DOHH2 (cell line): ENCODE measurements at regions not wholly inside any gene's neighbourhood (a gene's known extent, or its start where the extent isn't known, plus 50 kb on each side); places are given as distances from the start of the nearest gene placed in this dataset.

Source experiments
- H3F3A ChIP-seq: fragments of 200-600 bp; sonication (generic), shearing (Covaris generic); 2 replicates; pipeline ENCODE4 v1.6.0; 2016; ENCODE audit warnings: antibody characterized with exemption, mild to moderate bottlenecking; ENCODE audit not compliant: control insufficient read depth, insufficient read depth
- H3K27ac ChIP-seq: fragments of 200-600 bp; sonication (generic); 2 replicates; pipeline ENCODE4 v1.5.1; 2014; ENCODE audit warnings: low read depth, mild to moderate bottlenecking, low read length, moderate library complexity
- H3K27me3 ChIP-seq: fragments of 200-600 bp; sonication (generic); 2 replicates; pipeline ENCODE4 v1.6.1; 2014; ENCODE audit warnings: mild to moderate bottlenecking, low read length, mixed read lengths; ENCODE audit not compliant: control insufficient read depth
- H3K36me3 ChIP-seq: fragments of 200-600 bp; sonication (generic); 2 replicates; pipeline ENCODE4 v1.6.1; 2014; ENCODE audit warnings: mild to moderate bottlenecking, low read length, moderate library complexity, mixed read lengths; ENCODE audit not compliant: control insufficient read depth
- H3K4me1 ChIP-seq: fragments of 200-600 bp; sonication (generic); 2 replicates; pipeline ENCODE4 v1.6.1; 2014; ENCODE audit warnings: mild to moderate bottlenecking, low read length, mixed read lengths; ENCODE audit not compliant: control insufficient read depth
- H3K4me2 ChIP-seq: fragments of 200-600 bp; sonication (generic); 2 replicates; pipeline ENCODE4 v1.6.0; 2014; ENCODE audit warnings: mild to moderate bottlenecking, low read length, moderate library complexity
- H3K4me3 ChIP-seq: fragments of 200-600 bp; sonication (generic); 2 replicates; pipeline ENCODE4 v1.5.1; 2014; ENCODE audit warnings: mild to moderate bottlenecking, low read length, mixed read lengths
- H3K79me2 ChIP-seq: fragments of 200-600 bp; sonication (generic); 2 replicates; pipeline ENCODE4 v1.6.1; 2014; ENCODE audit warnings: mild to moderate bottlenecking, low read length, mixed read lengths; ENCODE audit not compliant: control insufficient read depth
- H3K9me2 ChIP-seq: fragments of 200-600 bp; sonication (generic); replicated peaks from 2 replicates; pipeline ENCODE4 v1.6.1; 2014; ENCODE audit warnings: mild to moderate bottlenecking, low read length, mixed read lengths; ENCODE audit not compliant: control insufficient read depth
- H3K9me3 ChIP-seq: fragments of 200-600 bp; sonication (generic); 2 replicates; pipeline ENCODE4 v1.6.1; 2014; ENCODE audit warnings: antibody characterized with exemption, low read length, mixed read lengths; ENCODE audit not compliant: control insufficient read depth, insufficient read depth
- H4K20me1 ChIP-seq: fragments of 200-600 bp; sonication (generic); 2 replicates; pipeline ENCODE4 v1.6.0; 2014; ENCODE audit warnings: low read depth, mild to moderate bottlenecking, antibody characterized with exemption, low read length, moderate library complexity; ENCODE audit not compliant: control insufficient read depth, insufficient read depth
- CTCF ChIP-seq: fragments of 200-600 bp; sonication (generic); IDR thresholded peaks from one replicate; pipeline ENCODE4 v1.5.1; 2014; ENCODE audit warnings: antibody characterized with exemption, mild to moderate bottlenecking, low read depth, low read length; ENCODE audit not compliant: poor library complexity, severe bottlenecking
- EZH2phosphoT487 ChIP-seq: fragments of 200-600 bp; sonication (generic); IDR thresholded peaks from 2 replicates; pipeline ENCODE4 v1.6.1; 2017; ENCODE audit warnings: borderline replicate concordance, mild to moderate bottlenecking, antibody characterized with exemption, low read length, moderate library complexity, mixed read lengths

DNA sequence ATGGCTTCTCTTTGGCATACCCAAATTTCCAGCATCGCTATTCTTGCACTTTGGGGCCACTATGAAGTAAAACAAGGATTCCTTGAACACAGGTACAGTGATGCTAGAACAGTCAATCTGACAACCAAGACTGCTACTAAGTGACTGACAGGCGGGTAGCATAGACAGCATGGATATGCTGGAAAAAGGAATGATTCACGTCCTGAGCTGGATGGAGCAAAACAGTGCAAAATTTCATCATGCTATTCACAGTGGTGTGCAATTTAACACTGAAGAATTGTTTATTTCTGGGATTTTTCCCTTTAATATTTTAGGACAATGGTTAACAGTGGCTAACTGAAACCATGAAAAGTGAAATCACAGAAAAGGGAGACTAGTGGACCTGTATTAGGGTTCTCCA lies 1511.2 kb upstream of the ZEB2 start:
- H4K20me1 ChIP-seq, result no peaks in the 10 kb centered on the region
- TF ChIP-seq CTCF, result no peak
- no peaks in the 10 kb centered on the region for H3F3A ChIP-seq
- H3K9me3 ChIP-seq, result no peaks in the 10 kb centered on the region
- no peaks in the 10 kb centered on the region for H3K4me1 ChIP-seq
- no peaks in the 10 kb centered on the region for H3K27me3 ChIP-seq
- no peaks in the 10 kb centered on the region for H3K36me3 ChIP-seq
- no peak overlapping the region for H3K27ac ChIP-seq
- no peak overlapping the region for H3K4me3 ChIP-seq
- no peak overlapping the region for H3K4me2 ChIP-seq
- H3K79me2 ChIP-seq, result no peaks in the 10 kb centered on the region
- H3K9me2 ChIP-seq, result no peaks in the 10 kb centered on the region

DNA sequence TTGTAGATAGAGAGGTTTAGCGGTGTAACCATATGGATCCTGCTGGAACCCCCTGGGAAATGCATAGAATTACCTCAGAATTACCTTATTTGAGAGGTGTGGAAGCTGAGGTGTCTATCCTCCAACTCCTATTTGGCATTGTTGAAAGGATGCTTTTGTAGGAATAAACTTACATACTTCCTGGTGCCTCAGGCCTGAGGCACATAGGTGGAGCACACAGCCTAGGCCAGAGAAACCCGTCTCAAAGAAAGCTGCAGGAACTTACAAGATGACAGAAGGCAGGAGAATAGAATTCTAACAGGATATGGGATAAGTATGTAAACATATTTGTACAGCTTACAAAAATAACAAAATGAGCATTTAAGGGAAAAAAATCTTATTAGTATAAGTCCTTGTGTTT lies 1507.2 kb upstream of the ZEB2 start:
- no peak for TF ChIP-seq CTCF
- TF ChIP-seq EZH2phosphoT487, result no peak
- H3K79me2 ChIP-seq, result no peaks in the 10 kb centered on the region
- H3K4me1 ChIP-seq, result no peaks in the 10 kb centered on the region
- H3K9me2 ChIP-seq, result no peaks in the 10 kb centered on the region
- H3K4me3 ChIP-seq, result no peak overlapping the region
- no peak overlapping the region for H3K4me2 ChIP-seq
- no peaks in the 10 kb centered on the region for H3K9me3 ChIP-seq
- no peaks in the 10 kb centered on the region for H3K36me3 ChIP-seq
- no peaks in the 10 kb centered on the region for H4K20me1 ChIP-seq
- no peaks in the 10 kb centered on the region for H3F3A ChIP-seq
- H3K27ac ChIP-seq, result no peak overlapping the region
- H3K27me3 ChIP-seq, result no peaks in the 10 kb centered on the region

GRCh38 chr2:146025519-146025918 lies 1505.6 kb upstream of the ZEB2 start:
- Histone ChIP-seq H3K9me2 (no peaks in the 10 kb centered on the region), H3K79me2 (no peaks in the 10 kb centered on the region), H3K4me3 (no peak overlapping the region), H4K20me1 (no peaks in the 10 kb centered on the region), H3K4me1 (no peaks in the 10 kb centered on the region), H3K4me2 (no peak overlapping the region), H3F3A (no peaks in the 10 kb centered on the region), H3K27me3 (no peaks in the 10 kb centered on the region), H3K36me3 (no peaks in the 10 kb centered on the region), H3K27ac (no peak overlapping the region), H3K9me3 (no peaks in the 10 kb centered on the region)
- TF ChIP-seq EZH2phosphoT487 (no peak), CTCF (no peak)
